GM19240 (cell line): ENCODE measurements at regions not wholly inside any gene's neighbourhood (a gene's known extent, or its start where the extent isn't known, plus 50 kb on each side); places are given as distances from the start of the nearest gene placed in this dataset.
"Not testable (repeated sequence)": the region's sequence is repeated elsewhere in the genome, so short reads cannot be mapped to it uniquely, and the experiment has no call there.

Experiments
- DNase-seq: peaks from one replicate; pipeline ENCODE4 v3.0.0; 2011; ENCODE audit warnings: low spot score; ENCODE audit not compliant: insufficient read length

GRCh38 chr7:91565499-91566401, 301.5 kb downstream of the FZD1 start:
- no peak for DNase-seq

GRCh38 chr7:91566402-91566732, 302.1 kb downstream of the FZD1 start:
- no peak for DNase-seq

GRCh38 chr7:91567081-91568012, 303.1 kb downstream of the FZD1 start:
- no peak for DNase-seq

- no peak for DNase-seq
Observed at GRCh38 chr7:91568138-91568537, 303.9 kb downstream of the FZD1 start.

GRCh38 chr7:91569728-91570457, 305.7 kb downstream of the FZD1 start:
- no peak for DNase-seq

- DNase-seq = no peak
Observed at GRCh38 chr7:91570560-91570959, 306.3 kb downstream of the FZD1 start.

- no peak for DNase-seq
Observed at GRCh38 chr7:91571601-91572000, 307.4 kb downstream of the FZD1 start.

GRCh38 chr7:91573405-91573804, 307.1 kb downstream of the MTERF1 start:
- DNase-seq = no peak

GRCh38 chr7:91576459-91576858, 304.0 kb downstream of the MTERF1 start:
- not testable (repeated sequence) for DNase-seq

- DNase-seq = no peak
Observed at GRCh38 chr7:91579837-91580236, 300.7 kb downstream of the MTERF1 start.

- no peak for DNase-seq
Observed at GRCh38 chr7:91582799-91583477, 297.6 kb downstream of the MTERF1 start.

GRCh38 chr7:91596287-91596686, 284.2 kb downstream of the MTERF1 start:
- DNase-seq = no peak

- no peak for DNase-seq
Observed at GRCh38 chr7:91598791-91599190, 281.7 kb downstream of the MTERF1 start.

GRCh38 chr7:91600112-91600511, 280.4 kb downstream of the MTERF1 start:
- DNase-seq = no peak

GRCh38 chr7:91603707-91604106, 276.8 kb downstream of the MTERF1 start:
- no peak for DNase-seq

- no peak for DNase-seq
Observed at GRCh38 chr7:91608606-91609005, 271.9 kb downstream of the MTERF1 start.

- DNase-seq = no peak
Observed at GRCh38 chr7:91609525-91609924, 271.0 kb downstream of the MTERF1 start.

GRCh38 chr7:91614431-91614830, 266.1 kb downstream of the MTERF1 start:
- no peak for DNase-seq

- DNase-seq = no peak
Observed at GRCh38 chr7:91618776-91619765, 261.4 kb downstream of the MTERF1 start.

- no peak for DNase-seq
Observed at GRCh38 chr7:91620827-91621226, 259.7 kb downstream of the MTERF1 start.
